SK-N-MC (cell line): ENCODE measurements at regions not wholly inside any gene's neighbourhood (a gene's known extent, or its start where the extent isn't known, plus 50 kb on each side); places are given as distances from the start of the nearest gene placed in this dataset.

Experiments
- EZH2 ChIP-seq: fragments of 200-600 bp; sonication (generic); IDR thresholded peaks from one replicate; pipeline ENCODE4 v1.6.1; 2017; ENCODE audit warnings: antibody characterized with exemption
- FOXP2 ChIP-seq: optimal IDR thresholded peaks from 2 replicates; pipeline ENCODE3; 2011; ENCODE audit warnings: mild to moderate bottlenecking, moderate library complexity; ENCODE audit not compliant: insufficient read depth; ENCODE audit errors: extremely low read length, control extremely low read depth
- POLR2AphosphoS5 ChIP-seq: IDR thresholded peaks from 2 replicates; pipeline ENCODE4 v1.6.1; 2012; ENCODE audit warnings: mild to moderate bottlenecking, low read depth, low read length, borderline replicate concordance

DNA sequence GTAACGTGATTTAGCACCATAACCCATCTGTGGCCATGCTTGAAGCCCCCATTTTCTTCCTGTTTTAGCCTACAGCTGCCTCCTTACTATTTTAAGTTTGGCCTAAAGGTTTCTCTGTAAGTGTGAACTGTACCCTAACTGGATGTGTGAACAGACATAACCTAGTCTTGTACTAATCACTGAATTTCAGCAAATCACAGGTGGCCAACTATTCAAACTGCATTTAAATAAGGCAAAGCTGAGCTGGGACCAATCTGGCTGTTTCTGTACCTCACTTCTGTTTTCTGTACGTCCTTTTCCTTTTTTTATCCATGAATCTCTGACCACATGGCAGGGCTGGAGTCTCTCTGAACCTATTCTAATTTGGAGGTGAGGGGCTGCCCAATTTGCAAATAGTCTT lies 452.7 kb upstream of the HS6ST1 start:
- TF ChIP-seq POLR2AphosphoS5, result no peak
- TF ChIP-seq EZH2, result no peak
- TF ChIP-seq FOXP2, result no peak
